Adrenal gland (tissue), 9 donors: ENCODE measurements at regions not wholly inside any gene's neighbourhood (a gene's known extent, or its start where the extent isn't known, plus 50 kb on each side); places are given as distances from the start of the nearest gene placed in this dataset.

Source experiments
- DNase-seq, 7 donors: peaks; one replicate each; pipeline ENCODE4 v3.0.0-alpha.2; 2019 to 2020
- H3K27ac ChIP-seq, 5 donors: fragments of 200-600 bp; sonication (generic) in 4 of 5; 1 replicate in 3 of 5; 2 replicates in 2 of 5; pipeline versions ENCODE4 v1.5.1 to v1.8.0; 2016 to 2020; ENCODE audit warnings: mild to moderate bottlenecking in 1 of 5
- H3K27me3 ChIP-seq: fragments of 200-600 bp; 2 replicates; pipeline ENCODE4 v1.8.0; 2021
- H3K36me3 ChIP-seq, 2 donors: fragments of 200-600 bp; replicated peaks in 1 of 2; 1 replicate in 1 of 2; 2 replicates in 1 of 2; pipeline versions ENCODE4 v1.5.1 to v1.8.0; 2018 to 2022
- H3K4me1 ChIP-seq, 2 donors: fragments of 200-600 bp; replicated peaks in 1 of 2; 1 replicate in 1 of 2; 2 replicates in 1 of 2; pipeline versions ENCODE4 v1.5.1 to v1.8.0; 2018 to 2021
- H3K4me3 ChIP-seq, 4 donors: fragments of 200-600 bp; sonication (generic) in 3 of 4; one replicate each; pipeline ENCODE4 v1.5.1; 2016 to 2018
- H3K9me3 ChIP-seq, 3 donors: fragments of 200-600 bp; sonication (generic) in 1 of 3; replicated peaks in 1 of 3; 1 replicate in 2 of 3; 2 replicates in 1 of 3; pipeline versions ENCODE4 v1.5.1 to v1.8.0; 2016 to 2021
- CTCF ChIP-seq, 6 experiments: fragments of 450-650 bp in 4 of 6; fragments of 200-600 bp in 2 of 6; sonication (generic) in 1 of 6; IDR thresholded peaks; 1 replicate in 5 of 6; 2 replicates in 1 of 6; pipeline versions ENCODE4 v1.5.1 to v1.8.0; 2016 to 2021; ENCODE audit warnings: antibody characterized with exemption in 6 of 6, mild to moderate bottlenecking in 2 of 6, moderate library complexity in 1 of 6
- POLR2A ChIP-seq, 2 donors: fragments of 450-650 bp; IDR thresholded peaks; one replicate each; pipeline ENCODE4 v1.6.1; 2017; ENCODE audit warnings: antibody characterized with exemption in 2 of 2, mild to moderate bottlenecking in 2 of 2, moderate library complexity in 1 of 2
- WGBS, 4 donors: extraction: QIAGEN DNeasy Blood & Tissue Kit in 2 of 4; methylation state at CpG; one replicate each; pipeline versions ENCODE4 v1.1.5 to v1.1.7; 2013 to 2017; 5-methylcytosine and 5-hydroxymethylcytosine counted together
- intact Hi-C, 2 donors: fragments of 100-400 bp; cut with DNase I; formaldehyde crosslinking; loops; one replicate each; pipeline versions ENCODE4 v1.14.1 to v1.15.0; 2022 to 2023
- donor health status: healthy with polysubstance abuse.
- donor health status: Bipolar disorder and iron deficiency.
- donor health status: DM: yes; HTN: yes; CAD: no.
- donor health status: DM: no; HTN: no; CAD: no.
- donor health status: DM: no; HTN: no; CAD: no.

DNA sequence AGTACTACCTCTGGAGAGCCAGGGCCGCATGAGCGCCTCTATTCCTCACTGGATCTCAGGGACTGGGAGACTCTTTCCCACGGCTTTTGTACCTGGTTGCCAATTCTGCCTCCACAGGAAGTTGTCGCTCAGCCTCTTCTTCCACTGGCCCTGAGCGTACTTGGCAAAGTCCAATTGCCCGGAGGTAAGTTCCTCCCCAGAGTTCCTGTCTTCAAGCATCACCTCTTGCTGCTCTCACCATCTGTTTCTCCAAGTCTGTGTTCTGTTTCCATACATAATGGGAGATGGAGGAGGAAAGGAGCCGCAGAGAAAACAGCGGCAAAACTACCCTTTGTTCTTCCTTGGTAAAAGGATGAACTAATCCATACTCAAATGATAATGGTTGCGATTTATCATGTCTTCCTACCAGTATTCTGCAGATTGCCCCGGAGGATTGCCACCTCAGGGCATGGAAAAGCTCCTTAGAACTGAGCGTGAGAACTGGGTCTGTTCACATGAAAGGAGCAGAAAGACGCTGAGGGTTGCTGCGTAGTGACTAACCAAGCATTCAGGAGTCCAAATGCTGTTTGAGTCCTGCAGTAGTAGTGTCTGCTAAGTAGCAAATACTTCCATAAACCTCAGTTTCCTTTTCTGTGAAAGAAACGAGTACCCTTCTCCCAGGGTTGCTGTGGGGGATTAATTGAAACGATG lies 170.2 kb upstream of the GLI3 start:
- WGBS, 4 donors: 81 to 90% (median 88%) methylated on average over 14 to 15 of the region's 15 CpGs
- no peaks in the 10 kb centered on the region for H3K9me3 ChIP-seq
- no peak for TF ChIP-seq POLR2A (IDR thresholded peaks at IDR 0.05)
- TF ChIP-seq CTCF (IDR thresholded peaks at IDR 0.05): no peak
- no peaks in the 10 kb centered on the region for H3K27me3 ChIP-seq
- no peak overlapping the region for H3K27ac ChIP-seq
- H3K36me3 ChIP-seq: no peaks in the 10 kb centered on the region
- intact Hi-C loops: no loop called here
- DNase-seq: no peak
- H3K4me3 ChIP-seq: no peak overlapping the region
- H3K4me1 ChIP-seq: no peaks in the 10 kb centered on the region

- Histone ChIP-seq H3K4me3 (no peak overlapping the region), H3K36me3 (no peaks in the 10 kb centered on the region), H3K27ac (no peak overlapping the region), H3K9me3 (no peaks in the 10 kb centered on the region), H3K27me3 (no peaks in the 10 kb centered on the region), H3K4me1 (no peaks in the 10 kb centered on the region)
- intact Hi-C loops: no loop called here
- no peak for DNase-seq
- TF ChIP-seq CTCF (IDR thresholded peaks at IDR 0.05): no peak
- no peak for TF ChIP-seq POLR2A (IDR thresholded peaks at IDR 0.05)
- WGBS, 4 donors: 91 to 97% (median 94%) methylated on average over 15 to 16 of the region's 16 CpGs
Observed at GRCh38 chr7:42406358-42406757, 169.3 kb upstream of the GLI3 start.

DNA sequence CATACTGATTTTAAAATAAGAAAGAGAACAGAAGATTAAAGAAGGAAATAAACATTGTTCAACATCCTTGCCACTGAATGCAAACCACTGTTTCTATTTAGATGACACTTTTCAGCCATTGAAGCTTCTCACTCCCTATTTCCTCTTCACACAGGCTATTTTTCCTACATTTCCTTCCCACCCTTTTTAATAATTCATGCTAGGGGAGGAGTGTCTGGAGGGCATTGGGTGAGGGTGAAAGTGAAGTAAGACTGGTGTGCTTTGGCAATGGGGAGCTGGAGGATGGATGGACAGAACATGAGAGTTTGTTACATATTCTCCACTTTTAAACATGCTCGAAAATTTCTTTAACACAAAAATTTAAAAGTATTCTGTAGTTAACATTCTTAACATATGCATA lies 168.8 kb upstream of the GLI3 start:
- Histone ChIP-seq H3K9me3 (no peaks in the 10 kb centered on the region), H3K4me1 (no peaks in the 10 kb centered on the region), H3K27ac (no peak overlapping the region), H3K4me3 (no peak overlapping the region), H3K36me3 (no peaks in the 10 kb centered on the region), H3K27me3 (no peaks in the 10 kb centered on the region)
- intact Hi-C loops: no loop called here
- 82 to 89% (median 86%) methylated on average over 1 of the region's 1 CpG for whole genome bisulfite sequencing, 4 donors
- no peak for DNase-seq
- TF ChIP-seq POLR2A (IDR thresholded peaks at IDR 0.05) (no peak), CTCF (IDR thresholded peaks at IDR 0.05) (no peak)

DNA sequence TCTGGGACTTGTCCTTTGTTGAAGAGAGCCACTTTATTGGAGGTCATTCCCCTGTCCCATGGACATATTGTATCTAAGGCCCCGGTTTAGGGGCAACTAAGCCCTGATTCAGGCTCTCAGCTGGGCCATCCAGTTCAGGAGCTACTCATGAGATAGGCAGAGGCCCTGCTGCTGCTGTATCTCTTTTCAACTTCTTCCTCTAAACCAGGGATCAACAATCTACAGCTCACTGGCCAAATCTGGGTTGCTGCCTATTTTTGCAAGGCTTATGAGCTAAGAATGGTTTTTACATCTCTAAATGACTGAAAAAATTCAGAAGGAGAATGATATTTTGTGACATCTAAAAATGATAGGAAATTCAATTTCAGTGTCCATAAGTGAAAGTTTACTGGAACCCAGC lies 166.8 kb upstream of the GLI3 start:
- H3K27me3 ChIP-seq: no peaks in the 10 kb centered on the region
- H3K36me3 ChIP-seq: no peaks in the 10 kb centered on the region
- H3K4me3 ChIP-seq: no peak overlapping the region
- intact Hi-C loops: no loop called here
- H3K4me1 ChIP-seq: no peaks in the 10 kb centered on the region
- no peaks in the 10 kb centered on the region for H3K9me3 ChIP-seq
- TF ChIP-seq CTCF (IDR thresholded peaks at IDR 0.05): no peak
- TF ChIP-seq POLR2A (IDR thresholded peaks at IDR 0.05): no peak
- WGBS, 4 donors: 78 to 90% (median 86%) methylated on average over 1 of the region's 1 CpG
- DNase-seq: no peak
- H3K27ac ChIP-seq: no peak overlapping the region
